B cell (primary cell): ENCODE measurements at regions not wholly inside any gene's neighbourhood (a gene's known extent, or its start where the extent isn't known, plus 50 kb on each side); places are given as distances from the start of the nearest gene placed in this dataset.

ENCODE experiments used
- ATAC-seq: fragments of 200-7000 bp; cut with Tn5 transposase; one replicate; pipeline ENCODE4 v1.10.0; 2021; ENCODE audit warnings: low read depth, mild to moderate bottlenecking, moderate number of reproducible peaks, moderate library complexity
- CTCF ChIA-PET: fragments of 350-600 bp; sonication (Branson Sonifier 250); formaldehyde crosslinking; loops from one replicate; lab custom pipeline; 2021; ENCODE audit warnings: antibody characterized with exemption, inconsistent platforms; lab: Charles Lee
- POLR2A ChIA-PET: fragments of 350-600 bp; sonication (Branson Sonifier 250); formaldehyde crosslinking; loops from one replicate; lab custom pipeline; 2021; ENCODE audit warnings: antibody characterized with exemption; lab: Charles Lee
- DNase-seq: peaks from one replicate; pipeline ENCODE4 v3.0.0; 2013
- H2AFZ ChIP-seq: 2 replicates; pipeline ENCODE4 v1.6.1; 2012; ENCODE audit warnings: mild to moderate bottlenecking, low read depth, low read length; ENCODE audit not compliant: insufficient read depth, poor library complexity, severe bottlenecking
- H3K27ac ChIP-seq, 2 donors: 1 replicate in 1 of 2; 2 replicates in 1 of 2; pipeline ENCODE4 v1.5.1; 2012 to 2013; ENCODE audit warnings: low read length in 2 of 2, mild to moderate bottlenecking in 2 of 2, moderate library complexity in 1 of 2
- H3K27me3 ChIP-seq, 4 experiments: fragments of 200-600 bp in 1 of 4; sonication (generic) in 1 of 4; replicated peaks in 1 of 4; 1 replicate in 2 of 4; 2 replicates in 2 of 4; pipeline versions ENCODE4 v1.6.1 to v1.7.0; 2013 to 2016; ENCODE audit warnings: low read length in 3 of 4, mild to moderate bottlenecking in 2 of 4, mixed read lengths in 1 of 4, moderate library complexity in 1 of 4; ENCODE audit not compliant: insufficient read depth in 4 of 4, control insufficient read depth in 3 of 4; ENCODE audit errors: control extremely low read depth in 1 of 4
- H3K36me3 ChIP-seq, 2 experiments: replicated peaks in 1 of 2; 1 replicate in 1 of 2; 2 replicates in 1 of 2; pipeline versions ENCODE4 v1.6.1 to v1.7.1; 2013; ENCODE audit warnings: low read length in 1 of 2; ENCODE audit not compliant: insufficient read depth in 2 of 2, control insufficient read depth in 1 of 2; ENCODE audit errors: control extremely low read depth in 1 of 2, extremely low read depth in 1 of 2
- H3K4me1 ChIP-seq, 2 donors: fragments of 200-600 bp in 1 of 2; sonication (generic) in 1 of 2; 1 replicate in 1 of 2; 2 replicates in 1 of 2; pipeline versions ENCODE4 v1.5.1 to v1.6.1; 2013 to 2017; ENCODE audit warnings: low read length in 2 of 2; ENCODE audit not compliant: control insufficient read depth in 2 of 2, insufficient read depth in 2 of 2
- H3K4me2 ChIP-seq: replicated peaks from 2 replicates; pipeline ENCODE3; 2012; ENCODE audit warnings: mild to moderate bottlenecking, low read depth, low read length; ENCODE audit not compliant: poor library complexity, severe bottlenecking
- H3K4me3 ChIP-seq, 5 experiments: fragments of 200-600 bp in 1 of 5; sonication (generic) in 1 of 5; 1 replicate in 3 of 5; 2 replicates in 2 of 5; pipeline versions ENCODE4 v1.5.1 to v1.7.0; 2011 to 2016; ENCODE audit warnings: low read length in 4 of 5, mild to moderate bottlenecking in 4 of 5, low read depth in 2 of 5, control low read depth in 1 of 5, moderate library complexity in 1 of 5; ENCODE audit not compliant: insufficient read depth in 1 of 5; ENCODE audit errors: control extremely low read depth in 1 of 5, extremely low read depth in 1 of 5
- H3K79me2 ChIP-seq: fragments of 200-600 bp; sonication (generic); one replicate; pipeline ENCODE4 v1.6.0; 2016; ENCODE audit warnings: low read length; ENCODE audit not compliant: control insufficient read depth, insufficient read depth
- H3K9ac ChIP-seq: fragments of 200-600 bp; sonication (generic); 2 replicates; pipeline ENCODE4 v1.6.1; 2017; ENCODE audit warnings: mild to moderate bottlenecking, low read length, moderate library complexity
- H3K9me3 ChIP-seq, 3 donors: one replicate each; pipeline versions ENCODE4 v1.6.1 to v1.7.1; 2013; ENCODE audit warnings: low read length in 2 of 3; ENCODE audit not compliant: control insufficient read depth in 2 of 3, insufficient read depth in 1 of 3; ENCODE audit errors: control extremely low read depth in 1 of 3
- H4K20me1 ChIP-seq: 2 replicates; pipeline ENCODE4 v1.6.0; 2012; ENCODE audit warnings: mild to moderate bottlenecking, low read length; ENCODE audit not compliant: insufficient read depth, control insufficient read depth, poor library complexity, severe bottlenecking
- H3K27ac Mint-ChIP-seq: one replicate; pipeline ENCODE4 v1.8.0; 2021; ENCODE audit warnings: mixed read lengths
- H3K27me3 Mint-ChIP-seq: one replicate; pipeline ENCODE4 v1.8.0; 2021; ENCODE audit warnings: mixed read lengths
- H3K4me1 Mint-ChIP-seq: one replicate; pipeline ENCODE4 v1.8.0; 2021; ENCODE audit warnings: mixed read lengths
- H3K4me3 Mint-ChIP-seq: one replicate; pipeline ENCODE4 v1.8.0; 2021; ENCODE audit warnings: mixed read lengths
- H3K9me3 Mint-ChIP-seq: one replicate; pipeline ENCODE4 v1.8.0; 2022; ENCODE audit warnings: mixed read lengths; ENCODE audit not compliant: insufficient read depth
- EZH2 ChIP-seq: IDR thresholded peaks from 2 replicates; pipeline ENCODE4 v1.6.1; 2012; ENCODE audit warnings: borderline replicate concordance, low read depth, mild to moderate bottlenecking, moderate library complexity, low read length; ENCODE audit not compliant: insufficient read depth, poor library complexity, severe bottlenecking
- WGBS: methylation state at CpG from one replicate; pipeline ENCODE4 v1.1.5; 2013; ENCODE audit warnings: missing lambda C conversion rate; ENCODE audit not compliant: insufficient coverage; 5-methylcytosine and 5-hydroxymethylcytosine counted together
- intact Hi-C: fragments of 100-400 bp; cut with micrococcal nuclease; formaldehyde crosslinking; loops from one replicate; pipeline ENCODE4 v1.10.0; 2022
- TF ChIP-seq, protein P1 (sequence below): fragments of 200-600 bp; IDR thresholded peaks from one replicate; pipeline ENCODE4 v1.8.0; 2022; ENCODE audit warnings: antibody characterized with exemption, mild to moderate bottlenecking

DNA sequence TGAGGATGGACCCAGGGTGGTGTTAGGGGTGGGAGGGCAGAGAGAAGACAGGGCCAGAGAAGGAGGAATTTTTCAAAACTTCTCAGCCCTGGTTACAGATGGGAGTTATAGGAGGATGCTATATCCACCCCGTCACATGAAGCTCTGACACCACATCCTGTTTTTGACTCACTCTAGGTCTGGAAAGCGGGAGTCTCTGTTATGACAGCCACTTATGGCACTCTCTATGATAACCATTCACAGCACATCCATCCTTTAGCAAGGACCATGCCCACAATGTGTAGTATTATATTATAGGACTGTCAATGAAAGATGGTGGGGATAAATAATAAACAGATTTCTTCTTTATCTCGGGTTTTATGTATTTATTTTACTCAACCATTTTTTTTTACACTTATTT is 461.2 kb downstream of the CDH2 start:
- Histone ChIP-seq H4K20me1 (no peaks in the 10 kb centered on the region), H3K4me3 (no peak overlapping the region), H2AFZ (no peak overlapping the region), H3K9ac (no peak overlapping the region), H3K36me3 (no peaks in the 10 kb centered on the region), H3K4me1 (no peaks in the 10 kb centered on the region), H3K27ac (no peak overlapping the region), H3K27me3 (no peaks in the 10 kb centered on the region), H3K79me2 (no peaks in the 10 kb centered on the region), H3K4me2 (no peak overlapping the region), H3K9me3 (peaks cover 0 to 3% (median 1%) of the 10 kb centered on the region in 3 donors)
- Mint-ChIP-seq H3K27ac (no peak overlapping the region), H3K27me3 (no peaks in the 10 kb centered on the region), H3K9me3 (no peaks in the 10 kb centered on the region), H3K4me3 (no peak overlapping the region), H3K4me1 (no peaks in the 10 kb centered on the region)
- no CpG with 5 or more reads among the region's 3 CpGs for WGBS
- ATAC-seq, result no peak
- TF ChIP-seq, protein P1, sequence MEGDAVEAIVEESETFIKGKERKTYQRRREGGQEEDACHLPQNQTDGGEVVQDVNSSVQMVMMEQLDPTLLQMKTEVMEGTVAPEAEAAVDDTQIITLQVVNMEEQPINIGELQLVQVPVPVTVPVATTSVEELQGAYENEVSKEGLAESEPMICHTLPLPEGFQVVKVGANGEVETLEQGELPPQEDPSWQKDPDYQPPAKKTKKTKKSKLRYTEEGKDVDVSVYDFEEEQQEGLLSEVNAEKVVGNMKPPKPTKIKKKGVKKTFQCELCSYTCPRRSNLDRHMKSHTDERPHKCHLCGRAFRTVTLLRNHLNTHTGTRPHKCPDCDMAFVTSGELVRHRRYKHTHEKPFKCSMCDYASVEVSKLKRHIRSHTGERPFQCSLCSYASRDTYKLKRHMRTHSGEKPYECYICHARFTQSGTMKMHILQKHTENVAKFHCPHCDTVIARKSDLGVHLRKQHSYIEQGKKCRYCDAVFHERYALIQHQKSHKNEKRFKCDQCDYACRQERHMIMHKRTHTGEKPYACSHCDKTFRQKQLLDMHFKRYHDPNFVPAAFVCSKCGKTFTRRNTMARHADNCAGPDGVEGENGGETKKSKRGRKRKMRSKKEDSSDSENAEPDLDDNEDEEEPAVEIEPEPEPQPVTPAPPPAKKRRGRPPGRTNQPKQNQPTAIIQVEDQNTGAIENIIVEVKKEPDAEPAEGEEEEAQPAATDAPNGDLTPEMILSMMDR, result no peak
- TF ChIP-seq EZH2, result no peak
- intact Hi-C loops, result no loop called here
- ChIA-PET CTCF (no interaction called here), POLR2A (no interaction called here)
- no peak for DNase-seq

DNA sequence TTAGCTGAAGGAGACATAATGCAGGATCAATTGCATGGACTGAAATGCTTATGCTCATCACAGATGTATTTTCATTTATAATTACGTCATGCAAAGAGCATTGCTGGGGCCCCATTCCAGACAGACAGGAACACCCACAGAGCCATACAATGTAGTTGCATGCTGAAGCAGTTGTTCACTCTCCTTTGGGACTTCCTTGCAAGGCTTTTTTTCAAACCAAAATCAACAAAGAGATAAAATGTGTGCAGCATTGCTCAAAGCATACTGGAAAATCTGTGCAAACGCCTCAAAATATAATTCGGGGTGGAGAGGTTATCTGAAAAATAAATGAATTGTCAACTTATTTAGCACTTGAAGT is 463.2 kb downstream of the CDH2 start:
- H3K36me3 ChIP-seq, result no peaks in the 10 kb centered on the region
- H3K9me3 Mint-ChIP-seq, result peaks cover 8% of the 10 kb centered on the region
- no peak overlapping the region for H3K27ac ChIP-seq
- no peak overlapping the region for H2AFZ ChIP-seq
- DNase-seq (no peak), ATAC-seq (no peak)
- ChIA-PET POLR2A (no interaction called here), CTCF (no interaction called here)
- H3K4me1 ChIP-seq, result no peaks in the 10 kb centered on the region
- H4K20me1 ChIP-seq, result no peaks in the 10 kb centered on the region
- no peak overlapping the region for H3K27ac Mint-ChIP-seq
- no peak overlapping the region for H3K9ac ChIP-seq
- H3K4me3 ChIP-seq, result no peak overlapping the region
- TF ChIP-seq EZH2, result no peak
- TF ChIP-seq, protein P1, result no peak
- H3K4me2 ChIP-seq, result no peak overlapping the region
- H3K27me3 Mint-ChIP-seq, result no peaks in the 10 kb centered on the region
- H3K9me3 ChIP-seq, result peaks cover 0 to 1% (median 0%) of the 10 kb centered on the region in 3 donors
- no peaks in the 10 kb centered on the region for H3K27me3 ChIP-seq
- H3K4me3 Mint-ChIP-seq, result no peak overlapping the region
- no peaks in the 10 kb centered on the region for H3K4me1 Mint-ChIP-seq
- no peaks in the 10 kb centered on the region for H3K79me2 ChIP-seq
- intact Hi-C loops, result no loop called here
- WGBS, result no CpG with 5 or more reads among the region's 3 CpGs
